Activated naive CD4-positive, alpha-beta T cell treated with Interleukin-2 at 50 U/mL for 16 hours (primary cell): ENCODE measurements at regions not wholly inside any gene's neighbourhood (a gene's known extent, or its start where the extent isn't known, plus 50 kb on each side); places are given as distances from the start of the nearest gene placed in this dataset.
"Not testable (repeated sequence)": the region's sequence is repeated elsewhere in the genome, so short reads cannot be mapped to it uniquely, and the experiment has no call there.

Experiments used
- DNase-seq: peaks from one replicate; pipeline ENCODE4 v3.0.0-alpha.2; 2020

GRCh38 chr5:91315701-91316100 lies 67.4 kb downstream of the ARRDC3 start:
- DNase-seq = no peak

- DNase-seq = peak; percentile 85
Observed at GRCh38 chr5:91313757-91314673, 69.1 kb downstream of the ARRDC3 start.

DNA sequence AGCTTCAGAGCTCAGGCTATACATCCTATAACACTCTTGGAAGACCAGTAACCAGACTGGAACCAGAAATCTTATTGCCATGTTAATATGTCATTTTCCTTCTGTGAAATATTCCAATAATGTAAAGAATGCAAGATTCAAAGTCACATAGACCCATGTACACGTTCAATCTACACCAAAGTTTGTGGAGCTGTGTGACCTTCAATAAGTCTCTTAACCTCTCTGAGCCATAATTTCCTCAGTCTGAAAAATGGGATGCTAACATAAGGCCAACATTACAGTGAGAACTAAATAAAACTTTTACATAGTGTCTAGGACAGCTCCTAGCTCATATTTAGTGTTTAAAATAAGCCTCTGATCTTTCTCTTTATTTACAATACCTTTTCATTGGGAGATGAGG lies 70.4 kb downstream of the ARRDC3 start:
- no peak for DNase-seq

GRCh38 chr5:91311697-91312501 lies 71.2 kb downstream of the ARRDC3 start:
- peak; percentile 61 for DNase-seq

- DNase-seq = no peak
Observed at GRCh38 chr5:91311168-91311696, 71.9 kb downstream of the ARRDC3 start.

- not testable (repeated sequence) for DNase-seq
Observed at GRCh38 chr5:91308157-91308556, 75.0 kb downstream of the ARRDC3 start.

DNA sequence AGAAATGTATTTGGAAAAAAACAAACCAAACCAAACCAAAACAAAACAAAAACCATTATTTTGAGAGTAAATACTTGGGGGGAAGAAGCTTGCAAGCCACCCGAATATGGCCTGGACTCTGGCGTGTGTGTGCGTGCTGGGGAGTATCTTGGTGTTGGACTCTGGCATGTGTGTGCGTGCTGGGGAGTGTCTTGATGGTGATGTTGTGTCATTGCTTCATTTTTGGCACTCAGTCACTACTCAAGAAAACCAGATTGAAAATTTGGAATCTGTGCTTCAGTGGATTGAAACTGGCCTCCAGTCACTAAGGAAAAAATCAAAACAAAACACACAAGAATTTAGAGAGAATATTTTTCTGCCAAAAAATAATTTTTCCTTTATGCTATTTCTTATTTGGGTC lies 76.1 kb downstream of the ARRDC3 start:
- DNase-seq = no peak

DNA sequence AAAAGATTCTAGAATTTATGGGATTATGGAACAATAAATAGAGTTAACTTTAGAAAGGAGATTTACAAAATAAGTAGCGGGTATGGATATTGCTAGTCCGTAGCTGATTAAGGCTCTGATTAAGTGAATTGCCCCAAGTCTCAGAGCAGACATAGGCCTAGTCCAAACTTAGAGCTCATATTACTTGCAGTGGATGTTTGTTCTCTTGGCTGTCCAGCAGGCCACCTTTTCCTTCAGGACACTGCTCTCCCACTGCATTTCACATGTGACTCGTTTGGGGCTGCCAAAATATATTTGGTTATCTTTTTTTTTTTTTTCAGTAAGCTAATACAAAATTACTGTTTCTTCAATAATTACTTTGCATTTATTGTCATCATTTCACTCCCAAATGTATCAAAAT lies 76.6 kb downstream of the ARRDC3 start:
- DNase-seq = no peak

- DNase-seq = no peak
Observed at GRCh38 chr5:91305640-91306039, 77.5 kb downstream of the ARRDC3 start.

DNA sequence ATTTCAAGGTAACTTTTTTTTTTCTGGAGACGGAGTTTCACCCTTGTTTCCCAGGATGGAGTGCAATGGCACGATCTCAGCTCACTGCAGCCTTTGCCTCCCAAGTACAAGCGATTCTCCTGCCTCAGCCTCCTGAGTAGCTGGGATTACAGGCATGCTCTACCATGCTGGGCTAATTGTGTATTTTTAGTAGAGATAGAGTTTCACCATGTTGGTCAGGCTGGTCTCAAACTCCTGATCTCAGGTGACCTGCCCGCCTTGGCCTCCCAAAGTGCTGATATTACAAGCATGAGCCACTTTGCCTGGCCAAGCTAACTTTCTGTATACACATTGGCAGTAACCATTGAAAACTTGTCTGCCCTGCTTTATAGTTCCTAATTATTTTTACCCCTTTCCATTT lies 79.1 kb downstream of the ARRDC3 start:
- not testable (repeated sequence) for DNase-seq

DNA sequence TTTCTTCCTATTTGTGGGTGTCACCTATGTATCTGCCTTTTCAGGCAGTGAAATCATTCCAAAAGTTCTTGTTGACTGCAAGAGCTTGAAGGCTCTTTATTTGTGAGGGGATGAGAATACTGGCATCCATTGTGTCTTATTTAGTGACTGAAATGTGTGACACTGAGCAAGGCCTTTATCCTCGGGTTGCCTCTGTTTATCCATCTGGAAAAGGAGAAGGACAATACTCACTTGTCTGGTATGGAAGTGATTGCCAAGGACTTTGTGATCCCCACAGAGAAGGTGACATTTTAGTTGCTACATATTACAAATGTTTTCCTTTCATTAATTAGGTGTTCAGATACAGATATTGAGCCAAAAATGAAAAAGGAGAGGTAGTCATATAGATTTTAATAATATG lies 80.2 kb downstream of the ARRDC3 start:
- DNase-seq = no peak

DNA sequence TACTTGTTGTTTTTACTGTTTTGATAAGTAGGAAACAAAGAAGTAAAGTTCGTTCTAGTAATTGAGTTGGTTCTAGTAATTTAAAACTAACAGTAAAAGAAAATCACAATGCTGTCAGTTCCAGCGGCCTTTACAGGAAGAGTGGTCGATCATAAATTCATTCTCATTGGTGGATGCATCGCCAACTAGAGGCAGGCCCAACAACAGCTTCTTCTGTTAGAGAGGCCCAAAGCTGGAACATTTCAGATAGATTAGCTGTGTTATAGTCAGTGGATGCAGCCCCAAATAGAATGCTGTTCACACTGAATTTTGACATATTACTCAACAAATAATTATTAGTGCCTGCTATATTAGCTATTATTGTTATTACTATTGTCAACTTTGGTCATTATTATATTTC lies 80.8 kb downstream of the ARRDC3 start:
- no peak for DNase-seq

DNA sequence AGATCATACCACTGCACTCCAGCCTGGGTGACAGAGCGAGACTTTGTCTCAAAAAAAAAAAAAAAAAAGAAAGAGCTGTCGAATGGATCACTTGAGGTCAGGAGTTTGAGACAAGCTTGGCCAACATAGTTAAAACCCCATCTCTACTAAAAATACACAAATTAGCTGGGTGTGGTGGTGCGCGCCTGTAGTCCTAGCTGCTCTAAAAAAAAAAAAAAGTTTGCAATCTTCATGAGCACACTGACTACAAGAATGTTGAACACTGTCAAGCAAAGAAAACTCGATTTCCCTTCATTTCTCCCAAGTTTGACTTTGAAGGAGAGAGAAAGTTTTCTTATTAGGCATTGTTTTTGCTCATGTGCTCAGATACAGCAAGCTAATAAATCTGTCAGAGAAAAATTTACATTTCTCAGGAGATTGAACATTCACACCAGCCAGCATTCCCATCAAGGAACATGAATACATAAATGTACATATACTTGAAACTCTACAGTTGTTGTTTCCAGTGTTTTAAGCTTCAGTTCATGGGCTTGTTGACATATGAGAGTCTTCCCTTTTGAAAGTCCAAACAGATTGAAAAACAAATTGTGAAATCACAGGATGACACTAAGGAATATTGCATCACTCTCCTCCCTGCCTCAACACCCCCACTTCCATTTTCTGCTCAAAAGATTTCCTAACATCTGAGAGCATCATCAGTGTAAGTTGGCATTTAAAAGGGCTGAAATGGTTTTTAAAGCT lies 81.8 kb downstream of the ARRDC3 start:
- DNase-seq = no peak

DNA sequence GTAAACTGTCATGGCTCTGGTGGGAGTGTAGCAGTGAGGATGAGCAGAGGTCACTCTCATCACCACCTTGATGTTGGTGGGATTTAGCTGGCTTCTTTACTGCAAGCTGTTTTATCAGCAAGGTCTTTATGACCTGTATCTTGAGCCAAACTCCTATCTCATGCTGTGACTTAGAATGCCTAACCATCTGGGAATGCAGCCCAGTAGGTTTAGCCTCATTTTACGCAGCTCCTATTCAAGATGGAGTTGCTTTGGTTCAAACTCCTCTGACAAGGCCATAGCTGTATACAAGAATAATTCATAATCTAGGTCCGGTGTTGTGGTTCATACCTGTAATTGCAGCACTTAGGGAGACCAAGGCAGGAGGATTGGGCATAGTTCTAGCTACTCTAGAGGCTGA lies 85.1 kb downstream of the ARRDC3 start:
- no peak for DNase-seq

- DNase-seq = no peak
Observed at GRCh38 chr5:91296674-91297143, 86.4 kb downstream of the ARRDC3 start.

DNA sequence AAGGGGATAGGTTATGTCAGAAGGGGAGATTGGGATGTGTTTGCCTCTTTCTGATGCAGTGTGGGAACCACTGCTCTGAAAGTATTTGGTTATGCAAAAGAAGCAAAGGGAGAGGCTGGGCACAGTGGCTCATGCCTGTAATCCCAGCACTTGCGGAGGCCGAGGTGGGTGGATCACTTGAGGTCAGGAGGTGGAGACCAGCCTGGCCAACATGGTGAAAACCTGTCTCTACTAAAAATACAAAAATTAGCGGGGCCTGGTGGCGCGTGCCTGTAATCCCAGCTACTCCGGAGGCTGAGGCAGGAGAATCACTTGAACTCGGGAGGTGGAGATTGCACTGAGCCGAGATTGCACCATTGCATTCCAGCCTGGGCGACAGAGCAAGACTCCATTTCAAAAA lies 87.0 kb downstream of the ARRDC3 start:
- DNase-seq = not testable (repeated sequence)

GRCh38 chr5:91293131-91293530 lies 90.0 kb downstream of the ARRDC3 start:
- DNase-seq = no peak

DNA sequence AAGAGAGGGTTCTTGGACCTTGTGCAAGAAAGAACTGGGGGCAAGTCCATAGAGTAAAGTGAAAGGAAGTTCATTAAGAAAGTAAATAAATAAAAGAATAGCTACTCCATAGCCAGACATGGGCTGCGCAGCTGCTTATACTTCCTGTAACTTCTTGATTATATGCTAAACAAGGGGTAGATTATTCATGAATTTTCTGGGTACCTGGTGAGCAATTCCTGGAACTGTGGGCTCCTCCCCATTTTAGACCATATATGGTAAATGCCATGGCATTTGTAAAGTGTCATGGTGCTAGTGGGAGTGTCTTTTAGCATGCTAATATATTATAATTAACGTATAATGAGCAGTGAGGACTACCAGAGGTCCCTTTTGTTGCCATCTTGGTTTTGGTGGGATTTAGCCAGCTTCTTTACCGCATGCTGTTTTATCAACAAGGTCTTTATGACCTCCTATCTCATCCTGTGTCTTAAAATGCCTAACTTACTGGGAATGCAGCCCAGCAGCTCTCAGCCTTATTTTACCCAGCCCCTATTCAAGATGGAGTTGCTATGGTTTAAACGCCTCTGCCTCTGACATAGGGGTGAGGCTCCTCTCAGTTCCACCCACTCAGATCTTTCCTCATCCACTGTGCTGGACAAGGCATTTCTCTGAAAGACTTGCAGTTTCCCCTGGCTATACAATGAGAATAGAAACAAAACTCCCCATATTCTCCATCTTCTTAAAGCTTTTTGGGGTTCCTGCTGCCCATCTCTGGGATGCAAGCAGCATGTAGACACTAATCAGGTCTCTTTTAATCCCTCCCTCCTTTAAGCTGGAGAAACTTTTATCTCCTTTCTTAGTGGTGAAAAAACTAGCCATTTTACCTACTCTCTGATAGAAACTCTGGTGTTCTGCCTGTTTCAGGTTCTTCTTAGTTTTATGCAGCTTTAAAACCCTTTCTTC lies 91.2 kb downstream of the ARRDC3 start:
- DNase-seq = no peak

DNA sequence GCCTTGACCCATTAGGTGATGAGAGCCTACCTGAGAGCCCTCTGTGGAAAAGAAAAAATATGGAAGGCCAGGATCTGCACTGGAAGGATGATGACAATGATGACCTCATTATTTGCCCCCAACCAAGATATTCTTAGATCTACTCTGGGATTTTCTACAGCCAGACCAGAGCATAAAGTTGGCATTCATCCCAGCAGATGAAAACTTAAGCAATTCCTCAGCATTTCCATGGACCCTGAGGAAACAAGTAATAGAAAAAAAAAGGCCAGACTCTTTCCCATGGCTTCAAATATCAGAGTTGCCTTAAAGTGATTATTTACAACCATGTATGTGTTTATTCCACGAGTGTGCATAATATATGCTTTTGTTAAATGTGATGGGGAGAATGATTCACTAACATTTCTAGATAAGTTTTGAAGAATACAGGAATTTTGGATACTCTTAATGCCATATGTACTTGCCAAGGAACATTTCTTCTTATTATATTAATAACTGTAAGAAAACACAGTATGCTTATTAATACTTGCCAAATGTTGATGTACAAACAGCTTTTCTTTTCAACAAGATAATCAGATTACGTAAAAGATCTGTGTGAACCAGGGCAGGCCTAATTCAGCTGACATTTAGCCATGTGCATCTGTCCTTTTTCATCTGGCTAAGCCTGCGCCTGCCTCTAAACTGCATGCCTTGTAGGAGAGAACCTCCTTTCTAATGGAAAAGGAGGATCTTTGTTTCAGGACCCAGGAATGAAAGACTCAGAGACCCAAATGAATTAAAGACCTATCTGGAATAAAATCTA lies 94.8 kb downstream of the ARRDC3 start:
- DNase-seq = no peak

DNA sequence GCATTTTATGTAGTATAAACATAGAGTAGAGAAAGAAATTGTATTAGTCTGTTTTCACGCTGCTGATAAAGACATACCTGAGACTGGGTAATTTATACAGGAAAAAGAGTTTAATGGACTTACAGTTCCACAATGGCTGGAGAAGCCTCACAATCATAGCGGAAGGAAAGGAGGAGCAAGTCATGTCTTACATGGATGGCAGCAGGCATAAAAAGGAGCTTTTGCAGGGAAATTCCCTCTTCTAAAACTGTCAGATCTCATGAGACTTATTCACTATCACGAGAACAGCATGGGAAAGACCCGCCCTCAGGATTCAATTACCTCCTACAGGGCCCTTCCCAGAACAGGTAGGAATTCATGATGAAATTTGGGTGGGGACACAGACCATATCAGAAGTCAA lies 98.1 kb downstream of the ARRDC3 start:
- not testable (repeated sequence) for DNase-seq

GRCh38 chr5:91283899-91284298 lies 99.2 kb downstream of the ARRDC3 start:
- DNase-seq = no peak
